OCI-LY7 (cell line): ENCODE measurements at regions not wholly inside any gene's neighbourhood (a gene's known extent, or its start where the extent isn't known, plus 50 kb on each side); places are given as distances from the start of the nearest gene placed in this dataset.
"Not testable (repeated sequence)": the region's sequence is repeated elsewhere in the genome, so short reads cannot be mapped to it uniquely, and the experiment has no call there.

ENCODE experiments used
- CTCF ChIP-seq: fragments of 200-600 bp; sonication (generic); conservative IDR thresholded peaks from 2 replicates; pipeline ENCODE4 v1.5.1; 2014; ENCODE audit warnings: mild to moderate bottlenecking, antibody characterized with exemption, low read length, moderate library complexity, mixed read lengths
- EZH2phosphoT487 ChIP-seq: fragments of 200-600 bp; sonication (generic); IDR thresholded peaks from 2 replicates; pipeline ENCODE4 v1.6.1; 2018; ENCODE audit warnings: low read depth, borderline replicate concordance, mild to moderate bottlenecking, mixed run types, antibody characterized with exemption, low read length, moderate library complexity, mixed read lengths

- TF ChIP-seq CTCF, EZH2phosphoT487: not testable (repeated sequence)
Observed at GRCh38 chr17:13855730-13856129, 213.6 kb upstream of the COX10 start.
